Chondrocyte (in vitro differentiated cells): ENCODE measurements at regions not wholly inside any gene's neighbourhood (a gene's known extent, or its start where the extent isn't known, plus 50 kb on each side); places are given as distances from the start of the nearest gene placed in this dataset.

Experiments used
- DNase-seq: peaks from one replicate; pipeline ENCODE4 v3.0.0; 2021; ENCODE audit warnings: mixed read lengths, low spot score
- H3K27ac Mint-ChIP-seq: one replicate; pipeline ENCODE4 v1.8.0; 2021; ENCODE audit warnings: mild to moderate bottlenecking, moderate library complexity, mixed read lengths; ENCODE audit not compliant: unreplicated experiment
- H3K27me3 Mint-ChIP-seq: 2 replicates; pipeline ENCODE4 v1.8.0; 2021; ENCODE audit warnings: low read depth, mixed read lengths
- H3K36me3 Mint-ChIP-seq: 2 replicates; pipeline ENCODE4 v1.8.0; 2021; ENCODE audit warnings: low read depth, mixed read lengths
- H3K4me1 Mint-ChIP-seq: 2 replicates; pipeline ENCODE4 v1.8.0; 2021; ENCODE audit warnings: low read depth, mild to moderate bottlenecking, mixed read lengths
- H3K4me3 Mint-ChIP-seq: one replicate; pipeline ENCODE4 v1.8.0; 2021; ENCODE audit warnings: mild to moderate bottlenecking, moderate library complexity, mixed read lengths; ENCODE audit not compliant: unreplicated experiment
- H3K9me3 Mint-ChIP-seq: 2 replicates; pipeline ENCODE4 v1.8.0; 2021; ENCODE audit warnings: low read depth, mixed read lengths
- CTCF ChIP-seq: fragments of 200-600 bp; sonication (generic); IDR thresholded peaks from 2 replicates; pipeline ENCODE4 v1.5.0; 2021; ENCODE audit warnings: antibody characterized with exemption, mild to moderate bottlenecking, moderate library complexity

- H3K4me1 Mint-ChIP-seq, result no peaks in the 10 kb centered on the region
These were observed 167.6 kb downstream of the CXCL12 start for GRCh38 chr10:44217274-44217820.

GRCh38 chr10:44216073-44216472, 168.8 kb downstream of the CXCL12 start:
- no peaks in the 10 kb centered on the region for H3K4me1 Mint-ChIP-seq
- H3K36me3 Mint-ChIP-seq, result peaks cover 12% of the 10 kb centered on the region
- peaks cover 26% of the 10 kb centered on the region for H3K9me3 Mint-ChIP-seq
- peaks cover 5% of the 10 kb centered on the region for H3K27me3 Mint-ChIP-seq
- H3K27ac Mint-ChIP-seq, result no peak overlapping the region
- no peak for TF ChIP-seq CTCF
- H3K4me3 Mint-ChIP-seq, result no peak overlapping the region
- no peak for DNase-seq

More at GRCh38 chr10:44217274-44217820, 167.6 kb downstream of the CXCL12 start:
- no peak for TF ChIP-seq CTCF
- Mint-ChIP-seq H3K36me3 (peaks cover 12% of the 10 kb centered on the region), H3K9me3 (peaks cover 26% of the 10 kb centered on the region), H3K4me3 (no peak overlapping the region), H3K27me3 (peaks cover 6% of the 10 kb centered on the region), H3K27ac (no peak overlapping the region)
- DNase-seq, result no peak

GRCh38 chr10:44209811-44210210, 175.1 kb downstream of the CXCL12 start:
- Mint-ChIP-seq H3K27ac (no peak overlapping the region), H3K9me3 (peaks cover 5% of the 10 kb centered on the region), H3K36me3 (no peaks in the 10 kb centered on the region), H3K27me3 (peaks cover 16% of the 10 kb centered on the region), H3K4me1 (no peaks in the 10 kb centered on the region), H3K4me3 (no peak overlapping the region)
- TF ChIP-seq CTCF, result no peak
- DNase-seq, result no peak

GRCh38 chr10:44207160-44207559, 177.7 kb downstream of the CXCL12 start:
- Mint-ChIP-seq H3K4me1 (peaks cover 3% of the 10 kb centered on the region), H3K36me3 (no peaks in the 10 kb centered on the region), H3K27me3 (peaks cover 29% of the 10 kb centered on the region)

GRCh38 chr10:44206127-44206818, 178.6 kb downstream of the CXCL12 start:
- TF ChIP-seq CTCF, result no peak
- no peak for DNase-seq
- H3K4me3 Mint-ChIP-seq, result no peak overlapping the region
- H3K4me1 Mint-ChIP-seq, result peaks cover 3% of the 10 kb centered on the region
- no peak overlapping the region for H3K27ac Mint-ChIP-seq
- H3K9me3 Mint-ChIP-seq, result peaks cover 3% of the 10 kb centered on the region
- peaks cover 29% of the 10 kb centered on the region for H3K27me3 Mint-ChIP-seq
- H3K36me3 Mint-ChIP-seq, result no peaks in the 10 kb centered on the region

More at GRCh38 chr10:44207160-44207559, 177.7 kb downstream of the CXCL12 start:
- TF ChIP-seq CTCF, result no peak
- no peak for DNase-seq
- peaks cover 3% of the 10 kb centered on the region for H3K9me3 Mint-ChIP-seq
- H3K27ac Mint-ChIP-seq, result no peak overlapping the region
- H3K4me3 Mint-ChIP-seq, result no peak overlapping the region
